ENCODE measurements at regions not wholly inside any gene's neighbourhood (a gene's known extent, or its start where the extent isn't known, plus 50 kb on each side); places are given as distances from the start of the nearest gene placed in this dataset.
A peak's percentile ranks its signal among the peaks of the same experiment; 100 is the strongest.

DNA sequence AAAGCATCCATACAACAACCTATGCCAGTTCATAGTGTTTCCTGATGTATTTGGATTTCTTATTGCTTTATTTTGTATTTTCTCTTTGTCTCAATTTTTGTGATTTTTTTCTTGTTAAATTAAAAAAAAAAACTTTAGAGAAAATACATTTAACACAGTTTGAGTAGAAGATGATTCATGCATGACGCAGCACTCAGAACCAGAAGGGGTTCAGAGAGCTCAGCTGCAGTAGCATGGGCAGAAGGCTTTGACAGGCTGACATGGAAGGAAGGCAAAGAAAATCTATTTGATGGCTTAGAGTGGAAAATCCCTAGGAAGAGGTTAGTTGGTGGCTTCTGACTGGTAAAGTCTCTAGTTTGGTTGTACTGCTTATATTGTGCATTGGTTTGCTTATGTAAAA lies 207.2 kb upstream of the STXBP5 start:
- CTCF ChIA-PET, result interaction anchor here (0.7 kb wide), 1 partner anchor 318 kb away, joined by 3 read pairs; no protein-coding TSS in a partner anchor

DNA sequence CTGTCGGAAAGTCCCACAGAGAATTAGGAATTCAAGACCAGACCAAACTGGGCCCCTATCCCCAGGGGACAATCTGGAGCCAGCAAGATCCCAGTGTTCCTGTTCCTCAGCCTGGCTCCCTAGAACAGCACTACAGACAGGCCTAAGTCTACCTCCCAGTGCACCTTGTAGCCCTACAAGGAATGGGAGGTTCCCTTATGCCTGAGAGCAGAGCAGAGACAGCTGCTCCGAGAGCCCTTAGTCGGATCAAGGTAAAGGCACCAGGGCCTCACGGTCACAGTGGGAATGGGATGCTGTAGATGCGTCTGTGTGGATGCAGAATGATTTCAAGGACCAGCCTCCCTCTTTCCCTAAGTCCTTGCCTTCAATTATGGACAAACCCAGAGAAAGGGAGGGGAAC lies 204.5 kb upstream of the STXBP5 start:
- no peaks in the 10 kb centered on the region for H3K9me3 ChIP-seq (ENCODE audit: insufficient read depth, low read depth)
- BruUV-seq (replicated peaks), result no TSS peak
- H3K27me3 ChIP-seq (ENCODE audit: insufficient read depth, low read depth), result no peaks in the 10 kb centered on the region
- no peaks in the 10 kb centered on the region for H3F3A ChIP-seq (ENCODE audit: insufficient read depth, low read depth)
- H3K9me2 ChIP-seq (ENCODE audit: insufficient read depth), result peaks cover 5% of the 10 kb centered on the region; the same call in 1 of the 2 replicates
- POLR2A ChIA-PET (ENCODE audit: unreplicated experiment), result no interaction called here
- CTCF ChIA-PET, result no interaction called here
- intact Hi-C loops (cut with micrococcal nuclease; ENCODE audit: unreplicated experiment), result no loop called here
- H3K4me1 ChIP-seq (replicated peaks; ENCODE audit: insufficient read depth), result no peaks in the 10 kb centered on the region
- TF ChIP-seq EZH2 (IDR thresholded peaks at IDR 0.05; ENCODE audit: low read depth), result no peak
- TF ChIP-seq, protein P1, sequence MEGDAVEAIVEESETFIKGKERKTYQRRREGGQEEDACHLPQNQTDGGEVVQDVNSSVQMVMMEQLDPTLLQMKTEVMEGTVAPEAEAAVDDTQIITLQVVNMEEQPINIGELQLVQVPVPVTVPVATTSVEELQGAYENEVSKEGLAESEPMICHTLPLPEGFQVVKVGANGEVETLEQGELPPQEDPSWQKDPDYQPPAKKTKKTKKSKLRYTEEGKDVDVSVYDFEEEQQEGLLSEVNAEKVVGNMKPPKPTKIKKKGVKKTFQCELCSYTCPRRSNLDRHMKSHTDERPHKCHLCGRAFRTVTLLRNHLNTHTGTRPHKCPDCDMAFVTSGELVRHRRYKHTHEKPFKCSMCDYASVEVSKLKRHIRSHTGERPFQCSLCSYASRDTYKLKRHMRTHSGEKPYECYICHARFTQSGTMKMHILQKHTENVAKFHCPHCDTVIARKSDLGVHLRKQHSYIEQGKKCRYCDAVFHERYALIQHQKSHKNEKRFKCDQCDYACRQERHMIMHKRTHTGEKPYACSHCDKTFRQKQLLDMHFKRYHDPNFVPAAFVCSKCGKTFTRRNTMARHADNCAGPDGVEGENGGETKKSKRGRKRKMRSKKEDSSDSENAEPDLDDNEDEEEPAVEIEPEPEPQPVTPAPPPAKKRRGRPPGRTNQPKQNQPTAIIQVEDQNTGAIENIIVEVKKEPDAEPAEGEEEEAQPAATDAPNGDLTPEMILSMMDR (conservative IDR thresholded peaks at IDR 0.05), result no peak
- H4K20me1 ChIP-seq (ENCODE audit: insufficient read depth), result no peaks in the 10 kb centered on the region
- no peak overlapping the region for H3K27ac ChIP-seq
- H3K4me2 ChIP-seq, result no peak overlapping the region
- DNase-seq, result no peak
- no peaks in the 10 kb centered on the region for H3K79me2 ChIP-seq (ENCODE audit: low read depth)
- H3K36me3 ChIP-seq (ENCODE audit: low read depth), result no peaks in the 10 kb centered on the region
- H2AFZ ChIP-seq, result no peak overlapping the region
- H3K4me3 ChIP-seq, result no peak overlapping the region

More for the DNA sequence above, 207.2 kb upstream of the STXBP5 start:
- DNase-seq, result no peak
- Histone ChIP-seq H3K27me3 (ENCODE audit: insufficient read depth, low read depth) (no peaks in the 10 kb centered on the region), H3K9me3 (ENCODE audit: insufficient read depth, low read depth) (no peaks in the 10 kb centered on the region), H3K27ac (no peak overlapping the region), H2AFZ (no peak overlapping the region), H3F3A (ENCODE audit: insufficient read depth, low read depth) (no peaks in the 10 kb centered on the region), H3K36me3 (ENCODE audit: low read depth) (no peaks in the 10 kb centered on the region), H3K79me2 (ENCODE audit: low read depth) (no peaks in the 10 kb centered on the region), H4K20me1 (ENCODE audit: insufficient read depth) (no peaks in the 10 kb centered on the region), H3K4me1 (replicated peaks; ENCODE audit: insufficient read depth) (no peaks in the 10 kb centered on the region), H3K9me2 (ENCODE audit: insufficient read depth) (peaks cover 5% of the 10 kb centered on the region; the same call in 1 of the 2 replicates), H3K4me2 (no peak overlapping the region), H3K4me3 (no peak overlapping the region)
- BruUV-seq (replicated peaks), result no TSS peak
- TF ChIP-seq, protein P1 (conservative IDR thresholded peaks at IDR 0.05), result no peak
- no peak for TF ChIP-seq EZH2 (IDR thresholded peaks at IDR 0.05; ENCODE audit: low read depth)
- POLR2A ChIA-PET (ENCODE audit: unreplicated experiment), result interaction anchor here (0.7 to 0.8 kb wide), 2 partner anchors 41 to 95 kb away, joined by 4 to 9 read pairs; no protein-coding TSS in a partner anchor
- intact Hi-C loops (cut with micrococcal nuclease; ENCODE audit: unreplicated experiment), result no loop called here

DNA sequence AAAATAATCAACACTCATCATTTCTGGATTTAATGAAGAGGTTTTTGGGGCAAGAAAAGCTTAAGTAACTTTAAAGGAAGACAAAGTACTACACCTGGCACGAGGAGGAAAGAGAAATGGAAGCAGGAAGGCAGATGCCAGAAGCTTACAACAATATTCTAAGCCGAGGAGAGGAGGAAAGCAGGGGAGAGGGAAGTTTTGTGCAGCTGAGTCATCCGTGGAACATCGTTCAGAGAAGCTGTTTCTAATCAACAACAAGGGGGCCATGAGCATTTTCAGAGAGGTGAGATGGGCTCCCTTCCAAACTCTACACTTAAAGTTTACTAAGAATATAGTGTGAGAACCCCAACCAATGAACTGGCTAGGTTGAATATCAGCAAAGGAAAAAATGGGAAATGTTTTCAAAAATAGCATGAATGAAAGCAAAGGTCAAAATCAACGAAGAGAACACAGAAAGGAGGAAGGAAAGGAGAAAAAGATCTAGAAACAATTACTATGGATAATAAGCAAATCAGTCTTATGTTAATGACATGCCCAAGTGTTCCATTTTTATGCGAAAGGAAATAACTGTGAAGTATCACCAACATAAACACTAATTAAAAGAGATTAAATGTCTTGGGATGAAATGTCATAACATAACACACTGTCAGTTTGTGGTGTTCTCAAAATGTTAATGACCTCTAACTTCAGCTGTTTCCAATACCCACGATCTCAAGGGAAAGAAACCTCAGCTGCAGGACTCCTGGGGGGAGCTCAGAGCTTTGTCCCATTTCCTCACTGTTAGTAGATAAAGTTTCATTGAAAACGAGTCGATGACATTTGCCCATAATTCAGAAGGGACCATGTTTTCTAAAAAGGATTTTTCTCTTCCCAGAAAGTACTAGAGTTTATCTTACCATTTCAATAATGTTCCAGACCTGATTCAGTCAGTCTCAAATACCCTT lies 203.4 kb upstream of the STXBP5 start:
- POLR2A ChIA-PET (ENCODE audit: unreplicated experiment), result no interaction called here
- TF ChIP-seq, protein P1 (conservative IDR thresholded peaks at IDR 0.05), result no peak
- H2AFZ ChIP-seq, result peak overlapping the region; percentile 32; the same call in 1 of the 2 replicates
- no peak overlapping the region for H3K4me3 ChIP-seq
- H3K4me2 ChIP-seq, result no peak overlapping the region
- CTCF ChIA-PET, result no interaction called here
- no peak for DNase-seq
- no TSS peak for BruUV-seq (replicated peaks)
- H3K79me2 ChIP-seq (ENCODE audit: low read depth), result no peaks in the 10 kb centered on the region
- no peaks in the 10 kb centered on the region for H3F3A ChIP-seq (ENCODE audit: insufficient read depth, low read depth)
- H3K27me3 ChIP-seq (ENCODE audit: insufficient read depth, low read depth), result no peaks in the 10 kb centered on the region
- no peaks in the 10 kb centered on the region for H3K9me3 ChIP-seq (ENCODE audit: insufficient read depth, low read depth)
- peaks cover 3% of the 10 kb centered on the region; the same call in 1 of the 2 replicates for H3K9me2 ChIP-seq (ENCODE audit: insufficient read depth)
- intact Hi-C loops (cut with micrococcal nuclease; ENCODE audit: unreplicated experiment), result no loop called here
- H3K36me3 ChIP-seq (ENCODE audit: low read depth), result no peaks in the 10 kb centered on the region
- H4K20me1 ChIP-seq (ENCODE audit: insufficient read depth), result no peaks in the 10 kb centered on the region
- no peaks in the 10 kb centered on the region for H3K4me1 ChIP-seq (replicated peaks; ENCODE audit: insufficient read depth)
- no peak overlapping the region for H3K27ac ChIP-seq
